Endodermal cell (in vitro differentiated cells): ENCODE measurements at regions not wholly inside any gene's neighbourhood (a gene's known extent, or its start where the extent isn't known, plus 50 kb on each side); places are given as distances from the start of the nearest gene placed in this dataset.

Experiments used
- DNase-seq: peaks from one replicate; pipeline ENCODE4 v3.0.0-alpha.2; 2017
- H3K27ac ChIP-seq: 2 replicates; pipeline ENCODE4 v1.5.1; 2013; ENCODE audit warnings: mild to moderate bottlenecking, low read depth, low read length, moderate library complexity
- H3K27me3 ChIP-seq: 2 replicates; pipeline ENCODE4 v1.6.1; 2013; ENCODE audit warnings: mild to moderate bottlenecking, low read length, moderate library complexity; ENCODE audit not compliant: insufficient read depth, control insufficient read depth, poor library complexity, severe bottlenecking
- H3K36me3 ChIP-seq: 2 replicates; pipeline ENCODE4 v1.7.0; 2013; ENCODE audit warnings: mild to moderate bottlenecking, low read length, moderate library complexity; ENCODE audit not compliant: control insufficient read depth, insufficient read depth
- H3K4me1 ChIP-seq: one replicate; pipeline ENCODE4 v1.7.0; 2013; ENCODE audit warnings: low read length; ENCODE audit not compliant: control insufficient read depth, insufficient read depth
- H3K4me3 ChIP-seq: 2 replicates; pipeline ENCODE4 v1.5.1; 2013; ENCODE audit warnings: mild to moderate bottlenecking, low read length, moderate library complexity
- H3K9ac ChIP-seq: 2 replicates; pipeline ENCODE4 v1.6.1; 2013; ENCODE audit warnings: mild to moderate bottlenecking, low read length, moderate library complexity; ENCODE audit not compliant: poor library complexity, severe bottlenecking; ENCODE audit errors: extremely low read depth
- H3K9me3 ChIP-seq: 2 replicates; pipeline ENCODE4 v1.6.1; 2013; ENCODE audit warnings: mild to moderate bottlenecking, low read length, moderate library complexity; ENCODE audit not compliant: control insufficient read depth
- H3K27ac Mint-ChIP-seq: 2 replicates; pipeline ENCODE4 v1.8.0; 2020; ENCODE audit warnings: mixed read lengths
- H3K27me3 Mint-ChIP-seq: 2 replicates; pipeline ENCODE4 v1.8.0; 2021; ENCODE audit warnings: mild to moderate bottlenecking, mixed read lengths; ENCODE audit not compliant: insufficient read depth
- H3K36me3 Mint-ChIP-seq: 2 replicates; pipeline ENCODE4 v1.8.0; 2020; ENCODE audit warnings: low read depth, mixed read lengths
- H3K4me1 Mint-ChIP-seq: 2 replicates; pipeline ENCODE4 v1.8.0; 2020; ENCODE audit warnings: mixed read lengths
- H3K4me3 Mint-ChIP-seq: 2 replicates; pipeline ENCODE4 v1.8.0; 2020; ENCODE audit warnings: mild to moderate bottlenecking, moderate library complexity, mixed read lengths
- H3K9me3 Mint-ChIP-seq: 2 replicates; pipeline ENCODE4 v1.8.0; 2020; ENCODE audit warnings: mild to moderate bottlenecking, mixed read lengths
- CTCF ChIP-seq: fragments of 200-600 bp; sonication (generic); conservative IDR thresholded peaks from 2 replicates; pipeline ENCODE4 v1.5.0; 2021; ENCODE audit warnings: antibody characterized with exemption, mild to moderate bottlenecking
- WGBS, 2 experiments: methylation state at CpG; one replicate each; pipeline versions ENCODE4 v1.1.5 to v1.1.7; 2013; ENCODE audit warnings: missing lambda C conversion rate in 2 of 2, mixed read lengths in 1 of 2; ENCODE audit not compliant: insufficient coverage in 1 of 2, insufficient read length in 1 of 2; 5-methylcytosine and 5-hydroxymethylcytosine counted together

GRCh38 chr2:129780316-129781270, 198.9 kb upstream of the RAB6C start:
- DNase-seq = peak; percentile 42
- Histone ChIP-seq H3K27ac (peak overlapping the region; percentile 76), H3K9ac (no peak overlapping the region), H3K27me3 (no peaks in the 10 kb centered on the region), H3K9me3 (no peaks in the 10 kb centered on the region), H3K4me1 (peaks cover 4% of the 10 kb centered on the region), H3K4me3 (no peak overlapping the region), H3K36me3 (no peaks in the 10 kb centered on the region)
- TF ChIP-seq CTCF = no peak
- Mint-ChIP-seq H3K27ac (no peak overlapping the region), H3K27me3 (no peaks in the 10 kb centered on the region), H3K9me3 (no peaks in the 10 kb centered on the region), H3K36me3 (no peaks in the 10 kb centered on the region), H3K4me1 (peaks cover 18% of the 10 kb centered on the region), H3K4me3 (no peak overlapping the region)
- WGBS, 2 experiments = 50 to 82% methylated on average over 6 to 13 of the region's 13 CpGs

DNA sequence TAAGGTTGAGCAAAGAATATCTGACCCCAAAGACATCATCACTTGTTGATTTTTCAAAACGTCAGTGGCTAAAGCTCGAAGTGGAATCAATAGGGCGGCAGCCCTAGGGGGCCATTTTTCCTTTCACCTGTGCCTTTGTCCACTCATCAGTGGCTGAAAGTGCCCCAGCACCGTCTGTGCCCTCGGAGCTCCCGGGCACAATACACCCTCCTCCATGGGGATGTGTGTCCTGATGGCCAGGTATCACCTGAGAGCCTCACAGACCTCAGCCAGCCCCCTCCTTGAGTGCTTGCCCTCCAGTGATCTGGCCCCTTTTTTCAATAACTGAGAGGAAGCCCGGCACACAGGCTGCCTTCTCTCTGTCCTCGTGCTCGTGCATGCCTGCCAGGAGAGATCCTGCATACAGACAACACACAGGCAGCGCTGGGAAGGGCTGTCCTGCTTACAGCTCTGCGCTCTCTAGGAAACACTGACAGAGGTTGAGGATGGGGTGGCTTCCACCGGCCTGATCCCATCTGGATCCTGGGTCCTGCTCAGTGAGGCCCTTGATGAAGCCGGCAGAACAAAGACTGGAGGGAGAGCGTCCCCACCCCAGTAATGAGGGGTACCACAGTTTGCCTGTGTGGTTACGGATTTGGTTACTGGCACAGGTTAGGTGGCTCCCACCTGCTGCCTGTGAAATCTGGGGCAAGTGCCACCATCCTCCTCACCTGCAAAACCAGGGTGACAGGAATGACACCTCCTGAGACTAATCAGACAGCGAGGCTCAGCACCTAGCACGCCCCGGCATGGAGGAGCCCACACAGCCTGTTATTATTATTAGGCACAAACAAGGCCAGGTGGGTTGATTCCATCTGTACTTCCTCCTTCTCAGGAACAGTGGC, 197.5 kb upstream of the RAB6C start:
- Mint-ChIP-seq H3K9me3 (no peaks in the 10 kb centered on the region), H3K4me3 (no peak overlapping the region), H3K27me3 (no peaks in the 10 kb centered on the region), H3K4me1 (peaks cover 10% of the 10 kb centered on the region), H3K27ac (no peak overlapping the region), H3K36me3 (no peaks in the 10 kb centered on the region)
- no peak overlapping the region for H3K27ac ChIP-seq
- H3K27me3 ChIP-seq = no peaks in the 10 kb centered on the region
- WGBS, 2 experiments = 88 to 90% methylated on average over 15 to 18 of the region's 18 CpGs
- peak; percentile 49 for DNase-seq
- H3K4me3 ChIP-seq = no peak overlapping the region
- no peaks in the 10 kb centered on the region for H3K36me3 ChIP-seq
- H3K9ac ChIP-seq = no peak overlapping the region
- peaks cover 2% of the 10 kb centered on the region for H3K4me1 ChIP-seq
- no peaks in the 10 kb centered on the region for H3K9me3 ChIP-seq
- TF ChIP-seq CTCF = no peak

- TF ChIP-seq CTCF = no peak
- no peak overlapping the region for H3K4me3 ChIP-seq
- H3K36me3 ChIP-seq = no peaks in the 10 kb centered on the region
- Mint-ChIP-seq H3K27ac (no peak overlapping the region), H3K27me3 (no peaks in the 10 kb centered on the region), H3K9me3 (no peaks in the 10 kb centered on the region), H3K36me3 (no peaks in the 10 kb centered on the region), H3K4me1 (peaks cover 8% of the 10 kb centered on the region), H3K4me3 (no peak overlapping the region)
- DNase-seq = peak; percentile 38
- no peak overlapping the region for H3K27ac ChIP-seq
- H3K27me3 ChIP-seq = no peaks in the 10 kb centered on the region
- no peaks in the 10 kb centered on the region for H3K4me1 ChIP-seq
- WGBS, 2 experiments = 96 to 100% methylated on average over 2 to 5 of the region's 5 CpGs
- no peaks in the 10 kb centered on the region for H3K9me3 ChIP-seq
- H3K9ac ChIP-seq = no peak overlapping the region
Observed at GRCh38 chr2:129782633-129782990, 196.9 kb upstream of the RAB6C start.
